Anterior cingulate cortex (tissue), 58 donors: ENCODE measurements at regions not wholly inside any gene's neighbourhood (a gene's known extent, or its start where the extent isn't known, plus 50 kb on each side); places are given as distances from the start of the nearest gene placed in this dataset.

Experiments used
- DNase-seq, 58 donors: peaks; one replicate each; lab custom pipeline; 2025; lab: John Stamatoyannopoulos, UW

- no peak for DNase-seq
Observed at GRCh38 chr15:95262866-95263564, 1031.7 kb downstream of the MCTP2 start.

DNA sequence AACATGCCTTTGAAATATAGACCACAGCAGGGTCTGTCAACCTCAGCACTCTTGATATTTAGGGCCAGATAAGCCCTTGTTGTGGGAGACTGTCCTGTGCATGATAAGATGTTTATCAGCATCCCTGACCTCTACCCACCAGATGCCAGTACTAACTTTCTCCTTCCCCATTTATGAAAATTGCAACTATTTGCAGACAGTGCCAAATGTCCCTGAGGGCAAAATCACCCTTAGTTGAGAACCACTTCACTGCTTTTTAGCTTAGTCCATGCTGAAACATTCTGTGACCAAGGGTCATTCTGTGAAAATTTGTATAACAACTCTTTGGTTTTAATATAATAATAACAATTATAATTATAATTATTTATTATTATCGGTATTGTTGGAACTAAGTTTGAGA is 1032.4 kb downstream of the MCTP2 start:
- DNase-seq: no peak

GRCh38 chr15:95265419-95265997 is 1034.1 kb downstream of the MCTP2 start:
- DNase-seq: no peak

- no peak for DNase-seq
Observed at GRCh38 chr15:95266451-95267061, 1035.2 kb downstream of the MCTP2 start.

GRCh38 chr15:95267481-95267880 is 1036.1 kb downstream of the MCTP2 start:
- DNase-seq: no peak

GRCh38 chr15:95269242-95270183 is 1038.2 kb downstream of the MCTP2 start:
- no peak for DNase-seq

DNA sequence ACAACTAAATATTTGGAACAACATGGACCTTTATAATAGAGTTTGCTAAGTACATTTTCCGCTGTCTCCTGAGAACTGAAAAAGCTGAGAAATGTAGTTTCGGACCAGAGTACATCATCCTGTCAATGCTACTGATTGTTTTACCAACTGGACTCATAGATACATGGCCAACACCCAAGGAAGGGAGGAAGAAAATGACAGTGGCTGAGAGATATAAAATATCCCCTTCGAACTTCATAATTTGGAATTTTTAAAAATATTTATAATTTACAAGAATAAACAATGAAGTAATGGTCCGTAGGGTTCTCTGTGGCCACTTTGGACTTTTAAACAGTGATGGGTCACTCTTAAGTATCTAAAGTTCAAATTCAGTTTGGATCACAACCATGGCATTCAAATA is 1042.7 kb downstream of the MCTP2 start:
- no peak for DNase-seq

DNA sequence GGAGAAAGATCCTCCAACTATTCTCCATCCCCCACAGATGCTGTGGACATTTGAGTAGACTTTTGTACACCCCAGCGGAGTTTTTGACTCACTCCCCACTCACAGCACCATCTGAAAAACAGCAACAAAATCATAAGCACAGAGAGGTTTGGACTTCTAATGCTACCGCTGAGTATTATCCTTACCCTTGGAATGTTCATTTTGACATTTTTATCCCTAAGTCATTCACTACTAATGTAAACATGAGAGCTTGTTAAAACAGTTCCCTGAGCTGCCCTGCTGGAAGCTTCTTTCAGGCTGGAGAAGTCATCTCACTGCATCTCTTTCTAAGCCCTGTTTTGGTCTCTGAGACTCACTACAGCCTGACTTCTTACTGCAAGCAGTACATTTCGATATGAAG is 1045.9 kb downstream of the MCTP2 start:
- DNase-seq: no peak

DNA sequence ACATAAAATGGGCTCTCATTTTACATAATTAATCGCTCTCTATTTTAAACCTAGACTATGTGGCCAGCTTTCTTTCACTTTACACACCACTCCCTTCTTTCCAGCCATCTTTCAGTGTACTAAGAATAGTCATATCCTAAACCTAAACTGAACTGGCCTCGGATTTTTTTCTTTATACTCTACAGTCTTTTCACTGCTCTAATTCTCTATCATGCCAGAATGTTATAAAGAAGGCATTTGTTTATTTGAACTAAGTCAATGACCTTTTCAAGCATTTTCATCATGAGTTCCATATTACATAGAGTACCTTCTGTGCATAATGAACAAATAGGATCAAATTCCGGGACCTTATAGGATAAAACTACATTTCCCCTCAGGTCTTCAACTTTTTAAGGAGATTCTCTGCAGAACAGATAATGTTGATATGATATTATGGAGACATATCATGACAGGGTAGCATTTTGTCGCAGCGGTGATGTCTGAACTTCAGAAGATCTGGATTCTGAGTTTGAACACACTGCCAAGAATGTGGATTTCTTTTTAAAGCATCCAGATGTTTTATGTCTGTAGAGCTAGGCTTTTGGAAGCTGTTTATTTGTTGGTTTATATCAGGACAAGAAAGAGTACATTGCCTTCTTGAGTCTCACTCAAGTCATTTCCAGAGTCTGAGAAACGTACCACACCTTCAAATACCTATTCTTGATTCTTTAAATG is 1047.3 kb downstream of the MCTP2 start:
- DNase-seq: no peak

DNA sequence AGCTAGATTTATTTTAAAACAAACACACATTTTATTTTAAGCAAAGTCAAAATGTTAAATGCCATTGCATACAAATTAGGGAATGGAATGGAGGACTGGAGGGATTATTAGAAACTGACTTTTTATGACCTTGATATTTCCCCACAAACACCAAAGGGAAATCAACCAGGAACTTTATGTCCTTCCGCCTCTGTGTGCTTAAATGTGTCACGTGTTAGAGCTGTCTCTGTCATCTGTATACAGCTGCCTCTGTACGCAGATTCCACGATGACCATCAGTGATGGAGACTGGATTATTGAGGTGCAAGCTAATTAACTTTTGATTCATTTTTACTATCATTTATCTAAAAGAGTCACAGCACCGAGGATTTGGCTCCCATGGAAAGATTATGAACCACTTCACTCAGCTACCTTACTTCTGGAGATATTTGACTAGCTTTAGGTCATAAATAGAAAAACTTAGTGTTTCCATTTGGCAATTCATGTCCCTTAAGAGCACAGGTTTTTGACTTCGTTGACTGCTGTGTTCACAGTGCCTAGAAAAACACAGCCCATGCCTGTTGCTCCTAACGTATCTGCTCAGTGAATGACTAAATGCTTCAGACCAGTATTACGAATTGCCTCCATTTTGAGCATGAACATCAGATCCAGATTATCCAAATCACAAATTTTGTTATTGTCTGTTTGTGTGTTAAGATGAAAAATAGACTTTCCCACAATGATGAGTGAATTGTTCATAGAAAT is 1048.1 kb downstream of the MCTP2 start:
- DNase-seq: no peak

DNA sequence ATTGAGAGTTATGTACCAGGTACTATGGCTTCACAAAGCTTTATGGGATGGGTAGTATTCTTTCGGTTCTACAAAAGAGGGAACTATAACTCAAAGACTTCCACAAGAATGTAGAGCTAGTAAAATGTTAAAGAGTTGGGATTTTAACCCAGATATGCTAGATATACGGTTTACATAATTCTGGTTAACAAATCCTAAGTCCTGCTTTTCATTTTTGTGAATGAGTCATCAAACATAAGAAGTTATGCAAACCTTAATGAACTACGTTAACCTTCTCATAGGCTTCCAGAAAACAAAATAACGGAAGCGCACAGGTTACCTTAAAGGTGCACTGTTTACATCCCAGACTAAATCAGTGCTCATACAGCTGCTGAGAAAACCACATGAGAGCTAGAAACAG is 1049.3 kb downstream of the MCTP2 start:
- DNase-seq: no peak

DNA sequence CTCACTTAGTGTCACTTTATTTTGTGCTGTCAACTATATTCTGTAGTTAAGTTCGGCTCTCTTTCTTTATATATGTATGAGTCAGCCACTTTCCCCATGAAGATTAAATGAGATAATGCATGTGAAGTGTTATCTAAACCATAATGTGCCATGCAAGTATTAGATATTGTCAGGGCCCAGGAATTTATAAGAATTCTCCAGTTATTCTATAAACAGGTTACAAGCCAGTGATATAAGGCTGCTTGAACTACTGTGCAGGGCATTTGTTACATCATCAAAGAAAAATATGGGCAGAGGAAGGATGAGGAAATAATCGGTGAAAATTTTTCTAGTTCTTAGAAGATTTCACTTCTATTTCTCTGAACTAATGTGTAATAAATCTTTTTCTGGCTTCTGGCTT is 1049.0 kb upstream of the NR2F2 start:
- no peak for DNase-seq

GRCh38 chr15:95284492-95284891 is 1046.0 kb upstream of the NR2F2 start:
- DNase-seq: no peak

- DNase-seq: no peak
Observed at GRCh38 chr15:95284933-95285421, 1045.5 kb upstream of the NR2F2 start.

- DNase-seq: no peak
Observed at GRCh38 chr15:95286352-95286880, 1044.1 kb upstream of the NR2F2 start.

DNA sequence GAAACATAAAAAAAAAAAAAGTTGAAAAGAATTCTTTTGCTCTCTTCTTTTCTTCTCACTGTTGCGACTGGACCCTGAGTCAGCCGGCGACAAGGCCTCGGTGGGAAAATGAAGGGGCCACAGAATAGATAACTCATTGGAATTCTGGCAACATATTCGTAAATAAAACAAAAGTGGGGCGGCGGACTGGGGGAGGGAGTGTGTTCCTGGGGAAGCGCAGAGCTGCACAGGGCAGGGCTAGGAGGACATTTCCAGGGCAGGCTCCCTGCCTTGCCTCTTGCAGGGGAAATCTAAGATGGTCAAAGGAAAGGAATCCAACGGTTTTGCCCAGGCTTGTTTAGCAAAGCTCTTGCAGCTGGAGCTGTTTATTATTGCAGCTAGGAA is 1042.8 kb upstream of the NR2F2 start:
- no peak for DNase-seq

GRCh38 chr15:95288626-95289025 is 1041.9 kb upstream of the NR2F2 start:
- no peak for DNase-seq

DNA sequence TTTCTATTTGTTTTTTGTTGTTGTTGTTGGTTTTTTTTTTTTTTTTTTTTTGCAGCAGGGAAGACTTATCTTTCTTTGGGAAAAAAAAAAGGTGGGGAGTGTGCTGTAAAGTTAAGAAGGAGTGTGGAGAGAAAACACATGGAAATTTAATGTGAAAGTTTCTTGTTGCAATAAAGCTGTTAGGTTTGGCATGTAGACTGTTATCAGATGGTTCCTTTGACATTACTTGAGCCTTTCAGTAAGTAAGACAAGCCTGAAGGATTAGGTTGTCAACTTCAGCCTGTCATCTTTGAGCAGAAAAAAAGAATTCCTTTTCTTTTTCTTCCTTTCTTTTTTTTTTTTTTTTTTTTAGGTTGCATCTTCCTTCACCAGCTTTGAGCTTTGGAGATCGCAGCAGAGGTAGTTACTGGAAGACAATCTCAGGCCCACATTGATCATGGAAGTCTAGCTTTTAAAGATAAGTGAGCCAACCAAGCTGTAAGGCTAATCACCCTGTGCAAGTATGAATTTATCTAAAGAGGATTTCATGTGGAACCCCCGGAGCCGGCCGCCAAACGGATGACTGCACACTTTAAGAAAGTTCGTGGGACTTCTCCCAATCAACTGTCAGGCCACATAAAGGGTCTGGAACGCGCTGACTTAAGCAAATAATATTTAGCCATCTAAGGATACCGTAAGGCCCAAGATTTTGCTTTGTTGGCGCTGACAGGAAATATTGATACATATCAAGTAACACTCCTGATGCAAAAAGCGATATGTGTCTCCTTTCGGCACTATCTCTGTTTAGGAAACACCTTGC is 1040.1 kb upstream of the NR2F2 start:
- DNase-seq: no peak
